ENCODE measurements at regions not wholly inside any gene's neighbourhood (a gene's known extent, or its start where the extent isn't known, plus 50 kb on each side); places are given as distances from the start of the nearest gene placed in this dataset.

- Histone ChIP-seq H3K27me3 (no peaks in the 10 kb centered on the region), H3K36me3 (no peaks in the 10 kb centered on the region), H3K4me1 (no peaks in the 10 kb centered on the region), H3K4me3 (no peak overlapping the region), H3K9ac (ENCODE audit: low read depth in 2 of 2, low read length in 2 of 2) (no peak overlapping the region), H3K27ac (no peak overlapping the region), H3K9me3 (no peaks in the 10 kb centered on the region)
- intact Hi-C loops (cut with DNase I), result no loop called here
- DNase-seq, result no peak
- TF ChIP-seq, protein P1, sequence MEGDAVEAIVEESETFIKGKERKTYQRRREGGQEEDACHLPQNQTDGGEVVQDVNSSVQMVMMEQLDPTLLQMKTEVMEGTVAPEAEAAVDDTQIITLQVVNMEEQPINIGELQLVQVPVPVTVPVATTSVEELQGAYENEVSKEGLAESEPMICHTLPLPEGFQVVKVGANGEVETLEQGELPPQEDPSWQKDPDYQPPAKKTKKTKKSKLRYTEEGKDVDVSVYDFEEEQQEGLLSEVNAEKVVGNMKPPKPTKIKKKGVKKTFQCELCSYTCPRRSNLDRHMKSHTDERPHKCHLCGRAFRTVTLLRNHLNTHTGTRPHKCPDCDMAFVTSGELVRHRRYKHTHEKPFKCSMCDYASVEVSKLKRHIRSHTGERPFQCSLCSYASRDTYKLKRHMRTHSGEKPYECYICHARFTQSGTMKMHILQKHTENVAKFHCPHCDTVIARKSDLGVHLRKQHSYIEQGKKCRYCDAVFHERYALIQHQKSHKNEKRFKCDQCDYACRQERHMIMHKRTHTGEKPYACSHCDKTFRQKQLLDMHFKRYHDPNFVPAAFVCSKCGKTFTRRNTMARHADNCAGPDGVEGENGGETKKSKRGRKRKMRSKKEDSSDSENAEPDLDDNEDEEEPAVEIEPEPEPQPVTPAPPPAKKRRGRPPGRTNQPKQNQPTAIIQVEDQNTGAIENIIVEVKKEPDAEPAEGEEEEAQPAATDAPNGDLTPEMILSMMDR (IDR thresholded peaks at IDR 0.05), result no peak
Measured at GRCh38 chr16:62135911-62136310, 99.7 kb upstream of the CDH8 start.

DNA sequence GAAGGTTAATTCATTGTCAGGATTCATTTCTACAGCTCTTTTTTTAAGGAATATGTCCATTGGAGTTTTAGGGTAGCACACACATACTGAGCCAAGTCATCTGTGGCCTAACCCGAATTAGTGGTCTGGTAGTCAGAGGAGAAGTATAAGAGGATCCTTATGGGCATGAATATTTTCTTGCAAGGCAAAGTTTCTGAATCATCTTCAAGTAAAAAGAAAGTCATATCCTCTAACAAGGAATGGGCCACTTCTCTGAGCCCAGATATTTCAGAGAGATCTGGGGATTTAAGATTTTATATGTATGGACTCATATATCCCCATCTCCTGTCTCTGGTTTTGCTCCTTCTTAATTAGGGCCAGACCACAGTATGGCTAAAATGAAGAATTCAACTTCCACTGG, 99.2 kb upstream of the CDH8 start:
- Histone ChIP-seq H3K9me3 (no peaks in the 10 kb centered on the region), H3K27ac (no peak overlapping the region), H3K4me1 (no peaks in the 10 kb centered on the region), H3K9ac (ENCODE audit: low read depth in 2 of 2, low read length in 2 of 2) (no peak overlapping the region), H3K36me3 (no peaks in the 10 kb centered on the region), H3K27me3 (no peaks in the 10 kb centered on the region), H3K4me3 (no peak overlapping the region)
- TF ChIP-seq, protein P1 (IDR thresholded peaks at IDR 0.05), result no peak
- intact Hi-C loops (cut with DNase I), result no loop called here
- no peak for DNase-seq

GRCh38 chr16:62130101-62130500, 93.9 kb upstream of the CDH8 start:
- H3K27ac ChIP-seq, result no peak overlapping the region
- intact Hi-C loops (cut with DNase I), result no loop called here
- no peak overlapping the region for H3K9ac ChIP-seq (ENCODE audit: low read depth in 2 of 2, low read length in 2 of 2)
- DNase-seq, result no peak
- no peaks in the 10 kb centered on the region for H3K27me3 ChIP-seq
- H3K4me1 ChIP-seq, result no peaks in the 10 kb centered on the region
- no peaks in the 10 kb centered on the region for H3K36me3 ChIP-seq
- TF ChIP-seq, protein P1 (IDR thresholded peaks at IDR 0.05), result no peak
- H3K4me3 ChIP-seq, result no peak overlapping the region
- no peaks in the 10 kb centered on the region for H3K9me3 ChIP-seq

DNA sequence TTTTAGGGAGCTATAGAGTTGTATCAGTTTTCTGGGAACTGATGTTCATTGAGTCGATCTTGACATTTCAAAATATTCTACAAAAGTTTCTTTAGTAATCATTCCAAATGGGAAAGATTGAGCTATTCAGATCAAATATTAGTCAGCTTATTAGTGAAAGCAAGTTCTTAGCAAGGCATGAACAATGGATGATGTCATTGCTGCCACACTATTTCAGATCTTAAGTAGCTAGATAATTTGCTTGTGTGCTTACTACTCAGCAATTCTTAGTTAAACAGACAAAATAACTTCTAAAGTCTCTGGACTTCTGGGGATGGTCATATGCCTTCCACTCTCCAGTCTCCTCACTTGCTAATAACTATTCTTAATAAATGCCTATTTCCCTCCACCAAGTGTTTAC, 69.0 kb upstream of the CDH8 start:
- Histone ChIP-seq H3K27ac (no peak overlapping the region), H3K9ac (ENCODE audit: low read depth in 2 of 2, low read length in 2 of 2) (no peak overlapping the region), H3K36me3 (no peaks in the 10 kb centered on the region), H3K9me3 (no peaks in the 10 kb centered on the region), H3K4me3 (no peak overlapping the region), H3K4me1 (no peaks in the 10 kb centered on the region), H3K27me3 (no peaks in the 10 kb centered on the region)
- intact Hi-C loops (cut with DNase I), result no loop called here
- TF ChIP-seq, protein P1 (IDR thresholded peaks at IDR 0.05), result no peak
- no peak for DNase-seq

GRCh38 chr16:62102588-62102987, 66.3 kb upstream of the CDH8 start:
- Histone ChIP-seq H3K4me1 (no peaks in the 10 kb centered on the region), H3K27ac (no peak overlapping the region), H3K36me3 (no peaks in the 10 kb centered on the region), H3K9me3 (no peaks in the 10 kb centered on the region), H3K27me3 (no peaks in the 10 kb centered on the region), H3K4me3 (no peak overlapping the region), H3K9ac (ENCODE audit: low read depth in 2 of 2, low read length in 2 of 2) (no peak overlapping the region)
- TF ChIP-seq, protein P1 (IDR thresholded peaks at IDR 0.05), result no peak
- intact Hi-C loops (cut with DNase I), result no loop called here
- DNase-seq, result no peak

- TF ChIP-seq, protein P1 (IDR thresholded peaks at IDR 0.05), result no peak
- intact Hi-C loops (cut with DNase I), result no loop called here
- H3K27me3 ChIP-seq, result no peaks in the 10 kb centered on the region
- no peaks in the 10 kb centered on the region for H3K9me3 ChIP-seq
- no peak for DNase-seq
- H3K9ac ChIP-seq (ENCODE audit: low read depth in 2 of 2, low read length in 2 of 2), result no peak overlapping the region
- no peak overlapping the region for H3K4me3 ChIP-seq
- no peaks in the 10 kb centered on the region for H3K36me3 ChIP-seq
- H3K4me1 ChIP-seq, result no peaks in the 10 kb centered on the region
- H3K27ac ChIP-seq, result no peak overlapping the region
Measured at GRCh38 chr16:62100651-62101050, 64.4 kb upstream of the CDH8 start.

All from colonic mucosa (tissue), 4 donors.